ENCODE measurements at regions not wholly inside any gene's neighbourhood (a gene's known extent, or its start where the extent isn't known, plus 50 kb on each side); places are given as distances from the start of the nearest gene placed in this dataset.

DNA sequence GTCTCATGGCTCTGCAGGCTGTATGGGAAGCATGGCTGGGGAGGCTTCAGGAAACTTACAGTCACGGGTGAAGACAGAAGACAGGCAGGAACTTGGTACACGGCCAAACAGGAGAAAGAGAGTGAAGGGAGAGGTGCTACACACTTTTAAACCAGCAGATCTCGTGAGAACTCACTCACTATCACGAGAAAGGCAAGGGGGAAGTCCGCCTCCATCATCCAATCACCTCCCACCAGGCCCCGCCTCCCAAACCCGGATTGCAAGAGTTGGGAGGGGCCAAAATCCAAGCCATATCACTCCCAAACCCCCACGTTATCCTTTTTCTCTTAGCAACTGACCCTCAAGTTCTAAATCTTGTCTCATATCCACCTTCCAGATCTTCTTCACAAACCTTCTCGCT lies 1710.5 kb upstream of the TENM3 start:
- TF ChIP-seq, protein P1, sequence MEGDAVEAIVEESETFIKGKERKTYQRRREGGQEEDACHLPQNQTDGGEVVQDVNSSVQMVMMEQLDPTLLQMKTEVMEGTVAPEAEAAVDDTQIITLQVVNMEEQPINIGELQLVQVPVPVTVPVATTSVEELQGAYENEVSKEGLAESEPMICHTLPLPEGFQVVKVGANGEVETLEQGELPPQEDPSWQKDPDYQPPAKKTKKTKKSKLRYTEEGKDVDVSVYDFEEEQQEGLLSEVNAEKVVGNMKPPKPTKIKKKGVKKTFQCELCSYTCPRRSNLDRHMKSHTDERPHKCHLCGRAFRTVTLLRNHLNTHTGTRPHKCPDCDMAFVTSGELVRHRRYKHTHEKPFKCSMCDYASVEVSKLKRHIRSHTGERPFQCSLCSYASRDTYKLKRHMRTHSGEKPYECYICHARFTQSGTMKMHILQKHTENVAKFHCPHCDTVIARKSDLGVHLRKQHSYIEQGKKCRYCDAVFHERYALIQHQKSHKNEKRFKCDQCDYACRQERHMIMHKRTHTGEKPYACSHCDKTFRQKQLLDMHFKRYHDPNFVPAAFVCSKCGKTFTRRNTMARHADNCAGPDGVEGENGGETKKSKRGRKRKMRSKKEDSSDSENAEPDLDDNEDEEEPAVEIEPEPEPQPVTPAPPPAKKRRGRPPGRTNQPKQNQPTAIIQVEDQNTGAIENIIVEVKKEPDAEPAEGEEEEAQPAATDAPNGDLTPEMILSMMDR (IDR thresholded peaks at IDR 0.05; ENCODE audit: borderline replicate concordance, extremely low read depth, insufficient read depth) = no peak
- no peak overlapping the region for H3K4me3 ChIP-seq (ENCODE audit: low read length in 3 of 3)
- H3K27ac ChIP-seq (ENCODE audit: low read depth in 2 of 2, low read length in 2 of 2) = no peak overlapping the region
- H3K4me1 ChIP-seq (ENCODE audit: control insufficient read depth in 2 of 3, insufficient read depth in 2 of 3, low read depth in 1 of 3, low read length in 3 of 3) = no peaks in the 10 kb centered on the region
- H3K9me3 ChIP-seq (ENCODE audit: control insufficient read depth in 2 of 3, insufficient read depth in 1 of 3, low read length in 3 of 3) = no peaks in the 10 kb centered on the region
- no peak for FAIRE-seq
- intact Hi-C loops (cut with DNase I) = no loop called here
- no peak overlapping the region for H3K9ac ChIP-seq (ENCODE audit: low read length in 3 of 3)
- H3K36me3 ChIP-seq (ENCODE audit: control insufficient read depth in 2 of 3, insufficient read depth in 3 of 3, low read length in 3 of 3) = no peaks in the 10 kb centered on the region
- DNase-seq = no peak
- H3K27me3 ChIP-seq (ENCODE audit: control insufficient read depth, insufficient read depth, low read length) = no peaks in the 10 kb centered on the region

DNA sequence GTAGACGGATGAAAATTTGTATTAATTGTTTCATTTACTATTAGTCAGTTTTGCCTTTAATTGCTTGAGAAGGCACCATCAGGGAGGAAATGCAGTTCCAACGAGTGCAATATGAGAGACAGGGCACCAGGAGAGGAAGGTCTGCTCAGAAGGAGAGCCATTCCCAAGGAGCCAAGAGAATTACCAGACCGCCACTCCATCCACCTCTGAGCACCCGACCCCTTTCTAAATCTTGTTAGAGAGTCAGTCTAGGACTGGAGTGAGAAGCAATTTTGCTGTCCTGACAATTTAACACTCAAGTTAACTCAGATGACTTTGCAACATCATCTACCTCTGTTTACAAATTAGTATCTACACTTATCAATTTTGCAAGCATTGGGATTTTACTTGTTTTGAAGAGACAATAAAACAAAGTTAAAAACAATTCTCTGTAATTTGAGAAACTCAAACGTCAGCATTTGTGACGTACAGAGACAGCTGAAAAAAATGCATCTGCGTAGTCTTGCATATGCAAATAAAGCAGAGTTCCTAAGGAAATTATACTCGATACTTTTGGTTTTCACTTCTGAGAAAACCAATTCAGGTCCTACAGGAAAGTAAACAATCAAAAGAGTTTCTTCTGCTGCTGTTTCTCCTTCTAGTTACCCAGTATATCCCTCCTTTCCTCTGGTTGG lies 1704.7 kb upstream of the TENM3 start:
- no peak overlapping the region for H3K27ac ChIP-seq (ENCODE audit: low read depth in 2 of 2, low read length in 2 of 2)
- no peaks in the 10 kb centered on the region for H3K27me3 ChIP-seq (ENCODE audit: control insufficient read depth, insufficient read depth, low read length)
- intact Hi-C loops (cut with DNase I) = no loop called here
- no peaks in the 10 kb centered on the region for H3K36me3 ChIP-seq (ENCODE audit: control insufficient read depth in 2 of 3, insufficient read depth in 3 of 3, low read length in 3 of 3)
- no peak overlapping the region for H3K4me3 ChIP-seq (ENCODE audit: low read length in 3 of 3)
- TF ChIP-seq, protein P1 (IDR thresholded peaks at IDR 0.05; ENCODE audit: borderline replicate concordance, extremely low read depth, insufficient read depth) = no peak
- FAIRE-seq (no peak), DNase-seq (no peak)
- no peaks in the 10 kb centered on the region for H3K9me3 ChIP-seq (ENCODE audit: control insufficient read depth in 2 of 3, insufficient read depth in 1 of 3, low read length in 3 of 3)
- H3K4me1 ChIP-seq (ENCODE audit: control insufficient read depth in 2 of 3, insufficient read depth in 2 of 3, low read depth in 1 of 3, low read length in 3 of 3) = no peaks in the 10 kb centered on the region
- H3K9ac ChIP-seq (ENCODE audit: low read length in 3 of 3) = no peak overlapping the region

DNA sequence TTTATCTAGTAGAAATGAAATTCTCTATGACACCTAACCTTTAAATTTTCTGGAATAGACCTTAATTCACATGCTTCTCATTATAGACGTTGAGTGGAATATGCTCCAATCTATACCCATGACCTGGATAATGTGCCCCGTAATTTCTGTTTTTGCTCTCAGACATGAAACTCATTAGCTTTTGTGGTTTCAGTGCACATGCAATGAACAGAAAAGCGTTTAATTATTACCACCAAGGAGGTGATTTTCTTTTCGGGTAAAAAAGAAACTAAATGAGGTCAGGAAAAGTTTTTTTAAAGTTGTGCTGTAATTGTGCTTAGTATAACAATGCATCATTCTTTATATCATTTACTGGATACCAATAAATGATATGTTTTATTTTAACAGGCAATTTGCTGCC lies 1703.9 kb upstream of the TENM3 start:
- Histone ChIP-seq H3K9ac (ENCODE audit: low read length in 3 of 3) (no peak overlapping the region), H3K4me3 (ENCODE audit: low read length in 3 of 3) (no peak overlapping the region), H3K27ac (ENCODE audit: low read depth in 2 of 2, low read length in 2 of 2) (no peak overlapping the region), H3K4me1 (ENCODE audit: control insufficient read depth in 2 of 3, insufficient read depth in 2 of 3, low read depth in 1 of 3, low read length in 3 of 3) (no peaks in the 10 kb centered on the region), H3K9me3 (ENCODE audit: control insufficient read depth in 2 of 3, insufficient read depth in 1 of 3, low read length in 3 of 3) (no peaks in the 10 kb centered on the region), H3K36me3 (ENCODE audit: control insufficient read depth in 2 of 3, insufficient read depth in 3 of 3, low read length in 3 of 3) (no peaks in the 10 kb centered on the region), H3K27me3 (ENCODE audit: control insufficient read depth, insufficient read depth, low read length) (no peaks in the 10 kb centered on the region)
- TF ChIP-seq, protein P1 (IDR thresholded peaks at IDR 0.05; ENCODE audit: borderline replicate concordance, extremely low read depth, insufficient read depth) = no peak
- DNase-seq (no peak), FAIRE-seq (no peak)
- intact Hi-C loops (cut with DNase I) = no loop called here

GRCh38 chr4:180541678-180542077 lies 1701.5 kb upstream of the TENM3 start:
- Histone ChIP-seq H3K27ac (ENCODE audit: low read depth in 2 of 2, low read length in 2 of 2) (no peak overlapping the region), H3K36me3 (ENCODE audit: control insufficient read depth in 2 of 3, insufficient read depth in 3 of 3, low read length in 3 of 3) (no peaks in the 10 kb centered on the region), H3K4me1 (ENCODE audit: control insufficient read depth in 2 of 3, insufficient read depth in 2 of 3, low read depth in 1 of 3, low read length in 3 of 3) (no peaks in the 10 kb centered on the region), H3K9ac (ENCODE audit: low read length in 3 of 3) (no peak overlapping the region), H3K4me3 (ENCODE audit: low read length in 3 of 3) (no peak overlapping the region), H3K9me3 (ENCODE audit: control insufficient read depth in 2 of 3, insufficient read depth in 1 of 3, low read length in 3 of 3) (no peaks in the 10 kb centered on the region), H3K27me3 (ENCODE audit: control insufficient read depth, insufficient read depth, low read length) (no peaks in the 10 kb centered on the region)
- FAIRE-seq (no peak), DNase-seq (no peak)
- intact Hi-C loops (cut with DNase I) = no loop called here
- TF ChIP-seq, protein P1 (IDR thresholded peaks at IDR 0.05; ENCODE audit: borderline replicate concordance, extremely low read depth, insufficient read depth) = no peak

Measured in kidney (tissue), 13 donors.